GM12892 (cell line): ENCODE measurements at regions not wholly inside any gene's neighbourhood (a gene's known extent, or its start where the extent isn't known, plus 50 kb on each side); places are given as distances from the start of the nearest gene placed in this dataset.
"Not testable (repeated sequence)": the region's sequence is repeated elsewhere in the genome, so short reads cannot be mapped to it uniquely, and the experiment has no call there.

Experiments used
- DNase-seq: peaks from one replicate; pipeline ENCODE4 v3.0.0; 2011; ENCODE audit not compliant: insufficient read length
- FAIRE-seq: peaks from 2 replicates; lab custom pipeline; 2011; peaks lifted over from hg19 to GRCh38; lab: Jason Lieb, UNC
- POLR2A ChIP-seq: IDR thresholded peaks from 2 replicates; pipeline ENCODE4 v1.6.1; 2011; ENCODE audit warnings: low read depth, low read length, control low read depth
- POLR2AphosphoS5 ChIP-seq: IDR thresholded peaks from 2 replicates; pipeline ENCODE4 v1.6.1; 2011; ENCODE audit warnings: low read depth, low read length, control low read depth
- TAF1 ChIP-seq: IDR thresholded peaks from 2 replicates; pipeline ENCODE4 v1.6.1; 2011; ENCODE audit warnings: low read depth, mild to moderate bottlenecking, control low read depth, low read length, borderline replicate concordance

- DNase-seq (no peak), FAIRE-seq (no peak)
- TF ChIP-seq TAF1 (no peak), POLR2AphosphoS5 (no peak), POLR2A (no peak)
Observed at GRCh38 chr5:86546582-86546981, 71.2 kb upstream of the COX7C start.

GRCh38 chr5:86554638-86555037 is 63.1 kb upstream of the COX7C start:
- DNase-seq (no peak), FAIRE-seq (no peak)
- TF ChIP-seq TAF1: no peak
- TF ChIP-seq POLR2AphosphoS5: no peak
- no peak for TF ChIP-seq POLR2A

- FAIRE-seq (no peak), DNase-seq (no peak)
- TF ChIP-seq POLR2AphosphoS5 (no peak), POLR2A (no peak), TAF1 (no peak)
Observed at GRCh38 chr5:86557920-86558319, 59.8 kb upstream of the COX7C start.

GRCh38 chr5:86565197-86565789 is 52.4 kb upstream of the COX7C start:
- DNase-seq (no peak), FAIRE-seq (no peak)
- no peak for TF ChIP-seq POLR2AphosphoS5
- no peak for TF ChIP-seq POLR2A
- TF ChIP-seq TAF1: no peak

GRCh38 chr5:86566030-86566429 is 51.7 kb upstream of the COX7C start:
- not testable (repeated sequence) for FAIRE-seq, DNase-seq
